GM18526 (cell line): ENCODE measurements at regions not wholly inside any gene's neighbourhood (a gene's known extent, or its start where the extent isn't known, plus 50 kb on each side); places are given as distances from the start of the nearest gene placed in this dataset.

ENCODE experiments used
- POLR2A ChIP-seq: IDR thresholded peaks from 3 replicates; pipeline ENCODE4 v1.6.1; 2011; ENCODE audit not compliant: insufficient read length; ENCODE audit errors: extremely low read depth

GRCh38 chr2:133658020-133658903, 90.0 kb upstream of the NCKAP5 start:
- no peak for TF ChIP-seq POLR2A

- no peak for TF ChIP-seq POLR2A
Observed at GRCh38 chr2:133660510-133660909, 92.2 kb upstream of the NCKAP5 start.

DNA sequence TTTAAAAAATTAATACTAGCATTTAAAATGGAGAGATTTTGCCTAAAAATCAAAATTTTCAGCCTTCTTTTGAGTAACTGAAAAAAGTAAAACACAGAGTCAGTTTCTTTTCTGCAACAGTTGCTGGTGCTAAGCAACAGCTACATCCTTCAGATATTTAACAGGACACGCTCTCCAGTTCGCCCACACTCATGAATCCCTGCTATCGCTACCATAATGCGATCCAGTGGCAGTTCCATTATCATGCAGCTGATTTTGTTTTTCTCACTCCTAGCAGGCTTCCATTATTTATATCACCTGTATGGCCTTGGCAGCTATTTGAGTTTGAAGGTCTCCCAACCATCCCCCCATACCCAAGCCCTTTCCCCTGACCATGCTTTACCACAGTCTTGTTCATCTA, 93.1 kb upstream of the NCKAP5 start:
- TF ChIP-seq POLR2A = no peak

GRCh38 chr2:133666621-133667020, 98.4 kb upstream of the NCKAP5 start:
- no peak for TF ChIP-seq POLR2A

GRCh38 chr2:133667085-133667484, 98.8 kb upstream of the NCKAP5 start:
- no peak for TF ChIP-seq POLR2A

GRCh38 chr2:133667968-133668367, 99.7 kb upstream of the NCKAP5 start:
- TF ChIP-seq POLR2A = no peak

DNA sequence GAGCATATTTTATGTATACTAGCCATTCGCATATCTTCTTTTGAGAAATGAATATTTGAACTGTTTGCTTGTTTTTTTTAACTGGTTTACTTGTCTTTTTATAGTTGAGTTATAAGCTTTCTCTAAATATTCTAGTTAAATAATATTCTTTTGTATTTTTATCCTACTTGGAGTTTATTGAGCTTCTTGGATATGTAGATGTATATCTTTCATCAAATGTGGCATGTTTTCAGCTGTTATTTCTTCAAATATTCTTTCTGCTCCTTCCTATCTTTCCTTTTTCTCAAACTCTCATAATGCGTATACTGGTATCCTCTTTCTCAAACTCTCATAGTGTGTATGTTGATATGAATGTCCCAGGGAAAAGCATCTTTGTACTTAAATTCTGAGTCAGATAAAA, 100.3 kb upstream of the NCKAP5 start:
- TF ChIP-seq POLR2A = no peak

- TF ChIP-seq POLR2A = no peak
Observed at GRCh38 chr2:133673305-133673905, 105.1 kb upstream of the NCKAP5 start.

DNA sequence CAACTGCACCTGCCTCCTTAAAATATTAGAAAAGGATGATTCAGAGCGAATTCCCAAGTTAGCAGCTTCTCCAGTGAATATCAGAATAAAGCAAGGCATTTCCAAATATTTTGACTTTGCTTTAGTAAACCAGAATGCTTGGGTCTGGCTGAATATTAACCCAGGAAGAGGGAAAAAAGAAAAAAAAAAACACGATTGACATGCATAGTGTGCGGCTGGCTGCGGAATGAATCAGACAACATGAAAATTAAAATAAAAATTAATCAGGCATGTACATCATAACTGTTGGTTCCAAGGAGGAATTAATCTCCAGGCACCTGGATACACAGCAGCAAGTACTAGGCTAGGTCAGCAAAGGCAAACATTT, 105.8 kb upstream of the NCKAP5 start:
- TF ChIP-seq POLR2A = no peak

- no peak for TF ChIP-seq POLR2A
Observed at GRCh38 chr2:133674433-133675331, 106.4 kb upstream of the NCKAP5 start.

DNA sequence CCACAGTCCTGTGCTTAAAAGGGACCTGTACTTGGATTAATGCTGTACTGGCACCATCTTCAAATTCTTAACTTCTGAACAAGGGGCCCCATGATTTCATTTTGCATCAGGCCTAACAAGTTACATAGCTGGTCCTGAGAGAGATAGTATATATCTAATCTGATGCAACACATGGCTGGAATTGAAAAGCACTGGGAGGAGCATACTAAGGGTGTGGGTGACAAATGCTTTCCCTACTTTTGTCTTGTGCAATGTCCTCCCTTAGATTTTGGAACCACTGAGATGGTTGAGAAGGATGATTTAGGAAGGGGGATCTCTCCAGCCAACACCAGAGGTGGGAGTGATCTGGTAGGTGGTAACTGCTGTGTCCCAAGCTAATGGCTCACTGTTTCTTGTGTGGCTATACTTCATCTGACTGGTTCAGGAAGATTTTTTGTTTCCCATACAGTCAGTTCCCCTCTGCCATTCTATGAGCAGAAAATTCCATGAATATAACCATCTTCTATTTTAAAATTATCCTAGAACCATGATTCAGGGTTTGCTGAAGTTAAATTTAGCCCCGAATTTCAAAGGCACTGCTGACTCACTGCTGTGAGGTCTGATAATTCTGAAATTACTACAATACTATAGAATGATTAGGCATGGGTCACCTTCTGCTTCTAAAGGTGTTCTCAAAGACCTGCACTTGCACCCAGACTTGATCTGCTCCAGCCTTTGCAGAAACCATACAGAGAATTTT, 108.3 kb upstream of the NCKAP5 start:
- no peak for TF ChIP-seq POLR2A

DNA sequence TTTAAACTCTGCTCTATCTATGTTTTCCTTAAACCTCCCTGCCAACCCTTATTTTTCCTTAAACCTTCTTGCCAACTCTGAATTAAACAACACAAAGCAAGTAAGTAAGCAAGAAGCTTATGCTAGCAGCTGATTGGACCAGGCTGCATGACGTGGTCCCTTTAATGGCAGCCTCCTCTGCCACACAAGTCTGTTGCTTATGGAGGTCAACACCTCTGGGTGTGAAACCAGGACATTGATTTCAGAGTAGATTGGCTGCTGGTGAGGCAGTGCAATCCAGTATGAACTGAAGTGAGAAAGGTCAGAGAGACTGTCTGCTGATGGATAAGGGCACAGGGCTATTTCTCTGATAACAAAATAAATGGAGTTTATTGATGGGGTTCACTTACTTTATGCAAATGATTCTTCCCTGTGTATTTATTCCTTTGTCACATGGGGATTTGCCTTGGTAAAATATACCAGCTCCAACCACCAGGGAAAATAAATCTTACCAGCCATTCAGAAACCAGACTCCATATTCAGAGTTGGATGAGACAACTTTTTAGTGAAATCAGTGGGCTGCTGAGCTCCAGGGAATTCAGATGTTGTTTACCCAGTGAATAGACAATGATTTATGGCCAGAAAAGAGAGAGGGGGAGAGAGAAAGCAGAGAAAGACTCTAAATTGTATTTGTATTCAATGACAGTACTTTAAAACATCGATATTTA, 112.2 kb upstream of the NCKAP5 start:
- no peak for TF ChIP-seq POLR2A

- no peak for TF ChIP-seq POLR2A
Observed at GRCh38 chr2:133682347-133682746, 114.1 kb upstream of the NCKAP5 start.

DNA sequence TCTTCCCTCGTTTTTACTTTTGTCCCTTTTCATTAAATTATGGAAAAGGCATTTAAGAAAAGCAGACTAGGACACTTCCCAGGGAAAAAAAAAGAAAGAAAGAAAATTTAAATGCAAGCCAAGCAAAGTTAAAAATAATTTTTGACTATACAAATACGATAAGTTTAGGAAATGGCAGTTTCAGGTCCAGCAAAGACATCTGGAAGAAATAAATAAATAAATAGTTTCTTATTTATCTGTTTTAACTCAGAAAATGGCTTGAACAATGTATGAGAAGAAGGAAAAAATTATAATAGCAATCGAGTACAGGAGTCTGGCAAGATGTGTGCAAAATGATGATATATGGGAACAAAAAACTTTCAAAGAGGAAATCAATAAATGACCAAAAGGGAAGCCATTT, 114.6 kb upstream of the NCKAP5 start:
- no peak for TF ChIP-seq POLR2A
